ENCODE measurements at regions not wholly inside any gene's neighbourhood (a gene's known extent, or its start where the extent isn't known, plus 50 kb on each side); places are given as distances from the start of the nearest gene placed in this dataset.

GRCh38 chrX:13102636-13103035, 58.2 kb upstream of the FAM9C start:
- peak; percentile 9 for DNase-seq (ENCODE audit: low spot score)

GRCh38 chrX:13101441-13102139, 57.2 kb upstream of the FAM9C start:
- peak; percentile 54 for DNase-seq (ENCODE audit: low spot score)

GRCh38 chrX:13099121-13099520, 54.7 kb upstream of the FAM9C start:
- DNase-seq (ENCODE audit: low spot score) = no peak

GRCh38 chrX:13096728-13097127, 52.3 kb upstream of the FAM9C start:
- no peak for DNase-seq (ENCODE audit: low spot score)

GRCh38 chrX:13094828-13095341, 50.5 kb upstream of the FAM9C start:
- DNase-seq (ENCODE audit: low spot score) = peak; percentile 6

GRCh38 chrX:13094374-13094773, 50.0 kb upstream of the FAM9C start:
- no peak for DNase-seq (ENCODE audit: low spot score)
